ENCODE measurements at regions not wholly inside any gene's neighbourhood (a gene's known extent, or its start where the extent isn't known, plus 50 kb on each side); places are given as distances from the start of the nearest gene placed in this dataset.

- in situ Hi-C loops (cut with HindIII; ENCODE audit: low sequenced_read_pairs), result no loop called here
- no peak for DNase-seq (ENCODE audit: low read depth)
- TF ChIP-seq CTCF (IDR thresholded peaks at IDR 0.05; ENCODE audit: low read depth, low read length, missing control alignments), result no peak
- no peak overlapping the region for H3K4me3 ChIP-seq (ENCODE audit: low read depth, low read length)
Measured at GRCh38 chr5:67976891-67977601, 238.5 kb upstream of the PIK3R1 start.

GRCh38 chr5:67976181-67976580 is 239.4 kb upstream of the PIK3R1 start:
- no peak overlapping the region for H3K4me3 ChIP-seq (ENCODE audit: low read depth, low read length)
- DNase-seq (ENCODE audit: low read depth), result no peak
- in situ Hi-C loops (cut with HindIII; ENCODE audit: low sequenced_read_pairs), result no loop called here
- TF ChIP-seq CTCF (IDR thresholded peaks at IDR 0.05; ENCODE audit: low read depth, low read length, missing control alignments), result no peak

DNA sequence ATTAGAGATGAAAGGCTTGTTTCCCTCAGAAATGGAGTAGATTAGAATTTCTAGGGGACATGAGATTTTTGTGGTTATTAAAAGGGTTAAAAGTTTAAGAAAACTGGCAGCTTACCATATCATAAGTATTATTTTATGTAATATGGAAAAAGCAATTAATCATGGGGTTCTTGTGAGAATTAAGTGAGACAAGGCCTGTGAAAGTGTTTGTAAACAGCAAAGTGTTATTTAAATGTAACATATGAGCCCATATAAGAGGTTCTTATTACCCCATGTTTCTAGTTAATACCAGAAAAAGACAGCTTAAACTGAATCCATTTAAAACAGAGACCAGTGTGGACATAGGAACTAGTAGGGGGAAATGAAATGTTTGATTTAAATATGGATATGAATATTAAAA is 241.1 kb upstream of the PIK3R1 start:
- TF ChIP-seq CTCF (IDR thresholded peaks at IDR 0.05; ENCODE audit: low read depth, low read length, missing control alignments), result no peak
- in situ Hi-C loops (cut with HindIII; ENCODE audit: low sequenced_read_pairs), result no loop called here
- no peak overlapping the region for H3K4me3 ChIP-seq (ENCODE audit: low read depth, low read length)
- no peak for DNase-seq (ENCODE audit: low read depth)

- TF ChIP-seq CTCF (IDR thresholded peaks at IDR 0.05; ENCODE audit: low read depth, low read length, missing control alignments), result no peak
- no peak for DNase-seq (ENCODE audit: low read depth)
- in situ Hi-C loops (cut with HindIII; ENCODE audit: low sequenced_read_pairs), result no loop called here
- no peak overlapping the region for H3K4me3 ChIP-seq (ENCODE audit: low read depth, low read length)
Measured at GRCh38 chr5:67974054-67974453, 241.5 kb upstream of the PIK3R1 start.

GRCh38 chr5:67971971-67972821 is 243.4 kb upstream of the PIK3R1 start:
- no peak overlapping the region for H3K4me3 ChIP-seq (ENCODE audit: low read depth, low read length)
- TF ChIP-seq CTCF (IDR thresholded peaks at IDR 0.05; ENCODE audit: low read depth, low read length, missing control alignments), result no peak
- no peak for DNase-seq (ENCODE audit: low read depth)
- in situ Hi-C loops (cut with HindIII; ENCODE audit: low sequenced_read_pairs), result no loop called here

DNA sequence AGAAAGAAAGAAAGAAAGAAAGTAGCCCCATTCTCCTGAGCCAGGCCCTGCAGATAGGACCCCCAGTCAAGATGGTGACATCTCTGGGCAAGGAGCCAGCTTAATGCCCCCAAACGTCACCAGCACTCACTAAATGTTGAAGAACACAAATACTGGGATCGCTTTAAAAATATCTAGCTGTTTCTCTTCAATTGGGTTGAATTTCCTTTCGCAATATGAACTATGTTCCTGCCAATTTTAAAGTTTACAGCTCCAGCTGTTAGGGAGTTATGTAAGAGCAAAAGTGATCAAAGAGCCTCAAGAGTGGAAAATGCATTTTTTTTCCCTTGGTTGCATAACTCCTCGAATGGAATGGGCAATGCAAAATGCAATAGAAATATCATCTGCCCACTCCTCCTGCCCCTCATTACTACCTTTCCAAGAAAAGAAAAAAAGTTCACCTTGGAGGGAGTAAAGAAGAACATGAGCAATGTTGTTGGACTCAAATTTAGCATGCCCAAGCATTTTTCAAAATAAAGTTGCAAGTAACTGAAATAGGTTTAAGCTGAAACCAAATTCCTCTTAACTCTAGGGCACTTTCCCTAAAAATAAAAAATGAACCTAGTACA is 244.2 kb upstream of the PIK3R1 start:
- in situ Hi-C loops (cut with HindIII; ENCODE audit: low sequenced_read_pairs), result no loop called here
- no peak overlapping the region for H3K4me3 ChIP-seq (ENCODE audit: low read depth, low read length)
- no peak for TF ChIP-seq CTCF (IDR thresholded peaks at IDR 0.05; ENCODE audit: low read depth, low read length, missing control alignments)
- peak; percentile 55 for DNase-seq (ENCODE audit: low read depth)
